ENCODE measurements at regions not wholly inside any gene's neighbourhood (a gene's known extent, or its start where the extent isn't known, plus 50 kb on each side); places are given as distances from the start of the nearest gene placed in this dataset.

GRCh38 chr4:183840311-183840710 lies 64.8 kb upstream of the STOX2 start:
- ATAC-seq = peak; percentile 59 to 90 (median 79)
- intact Hi-C loops (cut with DNase I) = loop anchor here in 9 of 10 donors (1.0 to 10.0 kb wide), 17 partner anchors 37 to 414 kb away; partner anchors contain the start of gene STOX2 (in 4 of the 9)
- peak; percentile 76 to 84 for DNase-seq
- H3K36me3 ChIP-seq = no peaks in the 10 kb centered on the region
- H3K4me3 ChIP-seq = no peak overlapping the region
- no peaks in the 10 kb centered on the region for H3K9me3 ChIP-seq
- no peak overlapping the region for H3K27ac ChIP-seq
- no peaks in the 10 kb centered on the region for H3K27me3 ChIP-seq
- 8 to 9% methylated on average over 5 of the region's 5 CpGs for WGBS, 2 donors
- peak; percentile 74 to 96 (median 90) for TF ChIP-seq CTCF (IDR thresholded peaks at IDR 0.05)
- H3K4me1 ChIP-seq = peaks cover 0 to 15% (median 7%) of the 10 kb centered on the region in 9 donors

- ATAC-seq (no peak), DNase-seq (no peak)
- Histone ChIP-seq H3K27me3 (no peaks in the 10 kb centered on the region), H3K36me3 (no peaks in the 10 kb centered on the region), H3K4me1 (peaks cover 0 to 15% (median 7%) of the 10 kb centered on the region in 9 donors), H3K4me3 (no peak overlapping the region), H3K9me3 (peaks cover 0 to 6% (median 0%) of the 10 kb centered on the region in 11 donors), H3K27ac (no peak overlapping the region)
- no peak for TF ChIP-seq CTCF (IDR thresholded peaks at IDR 0.05)
- 94 to 97% methylated on average over 8 of the region's 8 CpGs for WGBS, 2 donors
- intact Hi-C loops (cut with DNase I) = loop anchor here in 9 of 10 donors (2.0 to 10.0 kb wide), 12 partner anchors 36 to 414 kb away; partner anchors contain the start of gene STOX2 (in 4 of the 9)
Observed at GRCh38 chr4:183841001-183841400, 64.1 kb upstream of the STOX2 start.

- Histone ChIP-seq H3K9me3 (peaks cover 0 to 18% (median 9%) of the 10 kb centered on the region in 11 donors), H3K4me1 (peaks cover 0 to 15% (median 1%) of the 10 kb centered on the region in 9 donors), H3K27me3 (no peaks in the 10 kb centered on the region), H3K27ac (peak overlapping the region in 1 of 10 donors; percentile 50), H3K4me3 (no peak overlapping the region), H3K36me3 (no peaks in the 10 kb centered on the region)
- intact Hi-C loops (cut with DNase I) = loop anchor here in 5 of 10 donors (5.0 to 10.0 kb wide), 7 partner anchors 35 to 413 kb away; partner anchors contain the start of gene STOX2 (in 4 of the 5)
- TF ChIP-seq CTCF (IDR thresholded peaks at IDR 0.05) = no peak
- ATAC-seq (no peak), DNase-seq (no peak)
- WGBS, 2 donors = 83 to 91% methylated on average over 3 of the region's 3 CpGs
Observed at GRCh38 chr4:183842129-183842528, 63.0 kb upstream of the STOX2 start.

- no peaks in the 10 kb centered on the region for H3K27me3 ChIP-seq
- peaks cover 0 to 28% (median 13%) of the 10 kb centered on the region in 11 donors for H3K9me3 ChIP-seq
- H3K4me1 ChIP-seq = peaks cover 0 to 15% (median 0%) of the 10 kb centered on the region in 9 donors
- WGBS, 2 donors = 27 to 37% methylated on average over 7 of the region's 7 CpGs
- no peak overlapping the region for H3K4me3 ChIP-seq
- no peak for TF ChIP-seq CTCF (IDR thresholded peaks at IDR 0.05)
- no peaks in the 10 kb centered on the region for H3K36me3 ChIP-seq
- intact Hi-C loops (cut with DNase I) = loop anchor here in 5 of 10 donors (1.0 to 10.0 kb wide), 9 partner anchors 34 to 412 kb away; partner anchors contain the start of gene STOX2 (in 5 of the 5)
- no peak for DNase-seq
- peak in 6 of 8 donors; percentile 77 to 95 (median 88) for ATAC-seq
- peak overlapping the region in 5 of 10 donors; percentile 26 to 57 (median 39) for H3K27ac ChIP-seq
Observed at GRCh38 chr4:183843248-183843671, 61.8 kb upstream of the STOX2 start.

Data from heart right ventricle (tissue), 16 donors.